ENCODE measurements at regions not wholly inside any gene's neighbourhood (a gene's known extent, or its start where the extent isn't known, plus 50 kb on each side); places are given as distances from the start of the nearest gene placed in this dataset.
A peak's percentile ranks its signal among the peaks of the same experiment; 100 is the strongest.

DNA sequence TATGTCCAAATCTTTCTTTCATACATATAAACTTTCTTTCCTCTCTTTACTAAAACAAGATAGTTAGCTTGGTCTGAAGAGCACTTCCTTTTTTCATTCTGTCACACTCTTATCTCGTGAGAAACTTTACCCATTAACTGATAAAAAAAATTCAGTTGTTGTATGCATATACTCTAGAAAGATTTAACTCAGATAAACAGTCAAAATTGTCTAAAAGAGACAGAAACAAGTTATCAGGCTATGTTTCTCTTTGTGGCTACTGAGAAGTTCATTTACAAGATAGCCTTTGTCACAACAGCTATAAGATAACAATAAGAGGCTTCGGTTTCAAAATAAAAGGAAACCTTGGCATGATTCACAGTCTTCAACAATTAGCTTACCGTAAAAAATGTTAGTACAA is 235.7 kb upstream of the ATP10A start:
- H3K27ac ChIP-seq (replicated peaks in 1 of 4): no peak overlapping the region
- DNase-seq (ENCODE audit: extremely low spot score): no peak
- no peaks in the 10 kb centered on the region for H3K9me3 ChIP-seq
- peaks cover 0 to 6% (median 3%) of the 10 kb centered on the region in 4 donors for H3K4me1 ChIP-seq
- no peaks in the 10 kb centered on the region for H3K27me3 ChIP-seq
- no peaks in the 10 kb centered on the region for H3K36me3 ChIP-seq
- intact Hi-C loops (cut with DNase I): no loop called here
- 69% methylated on average over 3 of the region's 3 CpGs for WGBS
- TF ChIP-seq POLR2AphosphoS5 (IDR thresholded peaks at IDR 0.05): no peak
- TF ChIP-seq EP300 (IDR thresholded peaks at IDR 0.05): no peak
- no peak overlapping the region for H3K4me3 ChIP-seq

DNA sequence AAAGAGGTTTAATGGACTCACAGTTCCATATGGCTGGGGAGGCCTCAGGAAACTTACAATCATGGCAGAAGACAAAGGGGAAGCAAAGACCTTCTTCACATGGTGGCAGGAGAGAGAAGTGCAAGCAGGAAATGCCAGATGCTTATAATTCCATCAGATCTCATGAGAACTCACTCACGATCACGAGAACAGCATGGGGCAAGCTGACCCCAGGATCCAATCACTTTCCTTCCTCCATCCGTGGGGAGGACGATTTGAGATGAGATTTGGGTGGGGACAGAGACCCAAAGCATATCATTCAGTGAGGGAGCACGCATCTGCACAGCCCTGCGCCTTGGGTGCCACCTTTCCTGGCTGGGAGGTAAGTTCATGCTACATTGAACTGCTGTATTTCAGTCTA is 234.1 kb upstream of the ATP10A start:
- intact Hi-C loops (cut with DNase I): no loop called here
- no peaks in the 10 kb centered on the region for H3K27me3 ChIP-seq
- H3K27ac ChIP-seq (replicated peaks in 1 of 4): no peak overlapping the region
- TF ChIP-seq POLR2AphosphoS5 (IDR thresholded peaks at IDR 0.05): no peak
- TF ChIP-seq EP300 (IDR thresholded peaks at IDR 0.05): no peak
- TF ChIP-seq POLR2A (IDR thresholded peaks at IDR 0.05; ENCODE audit: low read depth): no peak
- TF ChIP-seq, protein P1, sequence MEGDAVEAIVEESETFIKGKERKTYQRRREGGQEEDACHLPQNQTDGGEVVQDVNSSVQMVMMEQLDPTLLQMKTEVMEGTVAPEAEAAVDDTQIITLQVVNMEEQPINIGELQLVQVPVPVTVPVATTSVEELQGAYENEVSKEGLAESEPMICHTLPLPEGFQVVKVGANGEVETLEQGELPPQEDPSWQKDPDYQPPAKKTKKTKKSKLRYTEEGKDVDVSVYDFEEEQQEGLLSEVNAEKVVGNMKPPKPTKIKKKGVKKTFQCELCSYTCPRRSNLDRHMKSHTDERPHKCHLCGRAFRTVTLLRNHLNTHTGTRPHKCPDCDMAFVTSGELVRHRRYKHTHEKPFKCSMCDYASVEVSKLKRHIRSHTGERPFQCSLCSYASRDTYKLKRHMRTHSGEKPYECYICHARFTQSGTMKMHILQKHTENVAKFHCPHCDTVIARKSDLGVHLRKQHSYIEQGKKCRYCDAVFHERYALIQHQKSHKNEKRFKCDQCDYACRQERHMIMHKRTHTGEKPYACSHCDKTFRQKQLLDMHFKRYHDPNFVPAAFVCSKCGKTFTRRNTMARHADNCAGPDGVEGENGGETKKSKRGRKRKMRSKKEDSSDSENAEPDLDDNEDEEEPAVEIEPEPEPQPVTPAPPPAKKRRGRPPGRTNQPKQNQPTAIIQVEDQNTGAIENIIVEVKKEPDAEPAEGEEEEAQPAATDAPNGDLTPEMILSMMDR (IDR thresholded peaks at IDR 0.05): no peak
- DNase-seq (ENCODE audit: extremely low spot score): no peak
- 79% methylated on average over 6 of the region's 6 CpGs for WGBS
- H3K36me3 ChIP-seq: no peaks in the 10 kb centered on the region
- H3K4me3 ChIP-seq: no peak overlapping the region
- no peaks in the 10 kb centered on the region for H3K9me3 ChIP-seq
- H3K4me1 ChIP-seq: no peaks in the 10 kb centered on the region

DNA sequence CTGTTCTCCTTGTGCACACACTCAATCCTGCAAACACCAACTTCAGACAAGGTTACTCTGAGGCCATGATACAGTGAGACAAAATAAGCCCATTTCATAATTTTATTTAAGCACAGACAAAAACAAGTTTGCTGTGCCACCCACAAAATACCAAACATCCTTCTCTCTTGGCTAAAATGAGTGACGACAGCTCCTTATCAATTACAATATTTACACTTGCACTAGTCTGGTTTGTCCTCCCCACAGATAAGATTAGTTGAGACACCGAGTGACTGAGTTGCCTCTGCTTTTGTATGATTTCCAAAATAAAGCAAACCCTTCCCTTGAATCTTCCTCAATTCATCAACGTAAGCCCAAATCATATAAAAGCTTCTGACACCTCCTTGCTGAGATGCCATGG is 233.5 kb upstream of the ATP10A start:
- Histone ChIP-seq H3K4me1 (no peaks in the 10 kb centered on the region), H3K27ac (replicated peaks in 1 of 4) (no peak overlapping the region), H3K36me3 (no peaks in the 10 kb centered on the region), H3K4me3 (no peak overlapping the region), H3K27me3 (no peaks in the 10 kb centered on the region), H3K9me3 (no peaks in the 10 kb centered on the region)
- 76% methylated on average over 3 of the region's 3 CpGs for WGBS
- TF ChIP-seq, protein P1 (IDR thresholded peaks at IDR 0.05): no peak
- no peak for TF ChIP-seq POLR2A (IDR thresholded peaks at IDR 0.05; ENCODE audit: low read depth)
- TF ChIP-seq EP300 (IDR thresholded peaks at IDR 0.05): no peak
- TF ChIP-seq POLR2AphosphoS5 (IDR thresholded peaks at IDR 0.05): no peak
- intact Hi-C loops (cut with DNase I): no loop called here
- no peak for DNase-seq (ENCODE audit: extremely low spot score)

GRCh38 chr15:26095710-26096330 is 232.7 kb upstream of the ATP10A start:
- WGBS: 55% methylated on average over 22 of the region's 24 CpGs

DNA sequence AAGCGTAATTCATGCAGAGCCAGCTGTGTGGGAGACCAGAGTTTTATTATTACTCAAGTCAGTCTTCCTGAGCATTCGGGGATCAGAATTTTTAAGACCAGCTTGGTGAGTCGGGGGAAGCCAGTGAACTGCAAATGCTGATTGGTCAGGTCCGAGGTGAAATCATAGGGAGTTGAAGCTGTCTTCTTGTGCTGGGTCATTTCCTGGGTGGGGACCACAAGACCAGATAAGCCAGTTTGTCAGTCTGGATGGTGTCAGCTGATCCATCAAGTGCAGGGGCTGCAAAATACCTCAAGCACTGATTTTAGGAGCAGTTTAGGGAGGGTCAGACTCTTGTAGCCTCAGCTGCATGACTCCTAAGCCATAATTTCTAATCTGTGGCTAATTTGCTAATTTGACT is 228.1 kb upstream of the ATP10A start:
- H3K27me3 ChIP-seq: no peaks in the 10 kb centered on the region
- no peak overlapping the region for H3K4me3 ChIP-seq
- no peak for TF ChIP-seq EP300 (IDR thresholded peaks at IDR 0.05)
- TF ChIP-seq, protein P1 (IDR thresholded peaks at IDR 0.05): no peak
- no peak for TF ChIP-seq POLR2AphosphoS5 (IDR thresholded peaks at IDR 0.05)
- no peak for TF ChIP-seq POLR2A (IDR thresholded peaks at IDR 0.05; ENCODE audit: low read depth)
- H3K36me3 ChIP-seq: no peaks in the 10 kb centered on the region
- 69% methylated on average over 4 of the region's 4 CpGs for WGBS
- no peaks in the 10 kb centered on the region for H3K4me1 ChIP-seq
- no peak overlapping the region for H3K27ac ChIP-seq (replicated peaks in 1 of 4)
- intact Hi-C loops (cut with DNase I): no loop called here
- no peaks in the 10 kb centered on the region for H3K9me3 ChIP-seq
- no peak for DNase-seq (ENCODE audit: extremely low spot score)

More at GRCh38 chr15:26095710-26096330, 232.7 kb upstream of the ATP10A start:
- TF ChIP-seq, protein P1 (IDR thresholded peaks at IDR 0.05): peak in 1 of 3 experiments; percentile 17
- TF ChIP-seq EP300 (IDR thresholded peaks at IDR 0.05) (no peak), POLR2AphosphoS5 (IDR thresholded peaks at IDR 0.05) (no peak)
- no peak for DNase-seq (ENCODE audit: extremely low spot score)
- Histone ChIP-seq H3K27me3 (no peaks in the 10 kb centered on the region), H3K4me1 (no peaks in the 10 kb centered on the region), H3K27ac (replicated peaks in 1 of 4) (no peak overlapping the region), H3K36me3 (no peaks in the 10 kb centered on the region), H3K4me3 (no peak overlapping the region), H3K9me3 (no peaks in the 10 kb centered on the region)
- intact Hi-C loops (cut with DNase I): no loop called here
